Caco-2 (cell line): ENCODE measurements at regions not wholly inside any gene's neighbourhood (a gene's known extent, or its start where the extent isn't known, plus 50 kb on each side); places are given as distances from the start of the nearest gene placed in this dataset.
"Not testable (repeated sequence)": the region's sequence is repeated elsewhere in the genome, so short reads cannot be mapped to it uniquely, and the experiment has no call there.

Experiments used
- BruUV-seq: library from RNA; stranded (reverse); fragments of 400-500 nt; replicated peaks from 2 replicates; lab custom pipeline; 2021; lab: Mats Ljungman, UMichigan
- CTCF ChIA-PET: fragments of 300-600 bp; sonication (Branson Sonifier 250); formaldehyde crosslinking; loops from one replicate; lab custom pipeline; 2022; ENCODE audit warnings: antibody characterized with exemption; lab: Charles Lee
- POLR2A ChIA-PET: fragments of 300-600 bp; sonication (Branson Sonifier 250); formaldehyde crosslinking; loops from one replicate; lab custom pipeline; 2022; ENCODE audit warnings: antibody characterized with exemption; lab: Charles Lee
- DNase-seq, 2 experiments: peaks; one replicate each; pipeline versions ENCODE4 v3.0.0 to v3.0.0-alpha.2; 2020 to 2022
- H3K27me3 ChIP-seq: replicated peaks from 2 replicates; pipeline ENCODE4 v1.6.0; 2011; ENCODE audit warnings: low read length; ENCODE audit not compliant: control insufficient read depth, insufficient read depth
- H3K36me3 ChIP-seq: 2 replicates; pipeline ENCODE4 v1.5.1; 2011; ENCODE audit warnings: low read length; ENCODE audit not compliant: control insufficient read depth, insufficient read depth
- H3K4me1 ChIP-seq: fragments of 250-450 bp; sonication (Bioruptor Pico); 2 replicates; pipeline ENCODE4 v1.5.1; 2020; ENCODE audit warnings: mild to moderate bottlenecking
- H3K4me3 ChIP-seq: 2 replicates; pipeline ENCODE4 v1.5.1; 2011; ENCODE audit warnings: low read depth, mild to moderate bottlenecking, control low read depth, low read length
- H3K9me3 ChIP-seq: fragments of 250-450 bp; sonication (Bioruptor Pico); 2 replicates; pipeline ENCODE4 v1.5.1; 2020; ENCODE audit warnings: mild to moderate bottlenecking, moderate library complexity
- H3K27ac Mint-ChIP-seq: one replicate; pipeline ENCODE4 v1.8.0; 2022; ENCODE audit warnings: mixed read lengths; ENCODE audit not compliant: unreplicated experiment
- H3K27me3 Mint-ChIP-seq: one replicate; pipeline ENCODE4 v1.8.0; 2022; ENCODE audit warnings: mixed read lengths; ENCODE audit not compliant: insufficient read depth, unreplicated experiment
- H3K36me3 Mint-ChIP-seq: one replicate; pipeline ENCODE4 v1.8.0; 2022; ENCODE audit warnings: mild to moderate bottlenecking, mixed read lengths; ENCODE audit not compliant: insufficient read depth, unreplicated experiment
- H3K4me1 Mint-ChIP-seq: one replicate; pipeline ENCODE4 v1.8.0; 2022; ENCODE audit warnings: low read depth, mixed read lengths; ENCODE audit not compliant: unreplicated experiment
- H3K4me3 Mint-ChIP-seq: one replicate; pipeline ENCODE4 v1.8.0; 2022; ENCODE audit warnings: mild to moderate bottlenecking, moderate library complexity, mixed read lengths; ENCODE audit not compliant: unreplicated experiment
- H3K9me3 Mint-ChIP-seq: one replicate; pipeline ENCODE4 v1.8.0; 2022; ENCODE audit warnings: mixed read lengths; ENCODE audit not compliant: unreplicated experiment
- intact Hi-C: fragments of 100-400 bp; cut with micrococcal nuclease; formaldehyde crosslinking; loops from one replicate; pipeline ENCODE4 v1.10.0; 2022; ENCODE audit not compliant: unreplicated experiment
- TF ChIP-seq, protein P1 (sequence below), 2 experiments: fragments of 200-600 bp in 1 of 2; IDR thresholded peaks; 1 replicate in 1 of 2; 2 replicates in 1 of 2; pipeline versions ENCODE4 v1.5.1 to v1.8.0; 2011 to 2022; ENCODE audit warnings: antibody characterized with exemption in 1 of 2, control low read depth in 1 of 2, inconsistent platforms in 1 of 2, low read depth in 1 of 2, low read length in 1 of 2, mild to moderate bottlenecking in 1 of 2, moderate library complexity in 1 of 2; ENCODE audit not compliant: insufficient read depth in 1 of 2, severe bottlenecking in 1 of 2, unreplicated experiment in 1 of 2

DNA sequence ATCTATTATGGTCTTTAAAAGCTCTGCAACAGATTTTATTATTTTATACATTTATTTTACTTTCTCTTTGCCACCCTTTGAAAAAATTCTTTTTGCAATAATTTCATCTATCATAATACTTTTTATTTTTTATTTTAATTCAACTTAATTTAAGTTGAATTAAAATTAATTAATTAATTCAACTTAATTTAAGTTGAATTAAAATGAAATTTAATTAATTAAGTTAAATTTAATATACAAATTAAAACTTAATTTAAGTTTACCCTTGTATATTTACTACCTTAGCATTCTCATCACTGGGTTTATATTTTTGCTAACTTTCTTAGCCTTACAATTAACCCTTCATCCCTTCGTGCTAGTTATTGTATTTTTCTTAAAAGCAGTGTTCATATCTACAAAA is 301.4 kb downstream of the SLITRK5 start:
- no peaks in the 10 kb centered on the region for H3K4me1 Mint-ChIP-seq
- intact Hi-C loops: no loop called here
- no peaks in the 10 kb centered on the region for H3K36me3 ChIP-seq
- no peak overlapping the region for H3K4me3 Mint-ChIP-seq
- BruUV-seq: no TSS peak
- no peak for DNase-seq
- no peak overlapping the region for H3K4me3 ChIP-seq
- H3K4me1 ChIP-seq: no peaks in the 10 kb centered on the region
- TF ChIP-seq, protein P1, sequence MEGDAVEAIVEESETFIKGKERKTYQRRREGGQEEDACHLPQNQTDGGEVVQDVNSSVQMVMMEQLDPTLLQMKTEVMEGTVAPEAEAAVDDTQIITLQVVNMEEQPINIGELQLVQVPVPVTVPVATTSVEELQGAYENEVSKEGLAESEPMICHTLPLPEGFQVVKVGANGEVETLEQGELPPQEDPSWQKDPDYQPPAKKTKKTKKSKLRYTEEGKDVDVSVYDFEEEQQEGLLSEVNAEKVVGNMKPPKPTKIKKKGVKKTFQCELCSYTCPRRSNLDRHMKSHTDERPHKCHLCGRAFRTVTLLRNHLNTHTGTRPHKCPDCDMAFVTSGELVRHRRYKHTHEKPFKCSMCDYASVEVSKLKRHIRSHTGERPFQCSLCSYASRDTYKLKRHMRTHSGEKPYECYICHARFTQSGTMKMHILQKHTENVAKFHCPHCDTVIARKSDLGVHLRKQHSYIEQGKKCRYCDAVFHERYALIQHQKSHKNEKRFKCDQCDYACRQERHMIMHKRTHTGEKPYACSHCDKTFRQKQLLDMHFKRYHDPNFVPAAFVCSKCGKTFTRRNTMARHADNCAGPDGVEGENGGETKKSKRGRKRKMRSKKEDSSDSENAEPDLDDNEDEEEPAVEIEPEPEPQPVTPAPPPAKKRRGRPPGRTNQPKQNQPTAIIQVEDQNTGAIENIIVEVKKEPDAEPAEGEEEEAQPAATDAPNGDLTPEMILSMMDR (IDR thresholded peaks at IDR 0.05; ENCODE audit: insufficient read depth in 1 of 2, low read depth in 1 of 2, low read length in 1 of 2, severe bottlenecking in 1 of 2, unreplicated experiment in 1 of 2): no peak
- no peaks in the 10 kb centered on the region for H3K36me3 Mint-ChIP-seq
- no peaks in the 10 kb centered on the region for H3K27me3 Mint-ChIP-seq
- H3K9me3 Mint-ChIP-seq: no peaks in the 10 kb centered on the region
- ChIA-PET POLR2A (no interaction called here), CTCF (no interaction called here)
- no peaks in the 10 kb centered on the region for H3K27me3 ChIP-seq
- H3K27ac Mint-ChIP-seq: no peak overlapping the region
- H3K9me3 ChIP-seq: no peaks in the 10 kb centered on the region

DNA sequence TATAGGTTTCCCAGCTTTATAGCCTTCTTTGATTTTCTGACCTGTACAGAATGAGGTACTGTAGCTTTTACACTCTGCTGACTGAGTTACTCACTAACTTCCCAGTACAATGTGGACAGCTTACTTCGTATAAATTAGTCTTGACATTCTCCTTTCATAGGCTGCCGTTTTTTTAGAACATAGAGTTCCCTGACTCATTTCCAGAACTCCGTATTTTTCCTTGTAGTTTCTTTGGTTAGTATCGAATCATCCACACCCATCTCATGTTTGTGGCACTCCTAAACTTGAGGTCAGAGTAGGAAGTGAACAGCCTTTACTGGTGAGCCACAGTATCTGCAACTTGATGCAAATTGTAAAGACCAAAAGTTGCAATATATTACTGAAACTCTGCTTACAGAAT is 303.9 kb downstream of the SLITRK5 start:
- Histone ChIP-seq H3K4me3 (no peak overlapping the region), H3K27me3 (no peaks in the 10 kb centered on the region), H3K36me3 (no peaks in the 10 kb centered on the region), H3K4me1 (no peaks in the 10 kb centered on the region), H3K9me3 (no peaks in the 10 kb centered on the region)
- Mint-ChIP-seq H3K36me3 (no peaks in the 10 kb centered on the region), H3K27me3 (no peaks in the 10 kb centered on the region), H3K27ac (no peak overlapping the region), H3K9me3 (no peaks in the 10 kb centered on the region), H3K4me1 (no peaks in the 10 kb centered on the region), H3K4me3 (no peak overlapping the region)
- intact Hi-C loops: no loop called here
- DNase-seq: no peak
- TF ChIP-seq, protein P1 (IDR thresholded peaks at IDR 0.05; ENCODE audit: insufficient read depth in 1 of 2, low read depth in 1 of 2, low read length in 1 of 2, severe bottlenecking in 1 of 2, unreplicated experiment in 1 of 2): no peak
- no TSS peak for BruUV-seq
- POLR2A ChIA-PET: no interaction called here
- CTCF ChIA-PET: no interaction called here

DNA sequence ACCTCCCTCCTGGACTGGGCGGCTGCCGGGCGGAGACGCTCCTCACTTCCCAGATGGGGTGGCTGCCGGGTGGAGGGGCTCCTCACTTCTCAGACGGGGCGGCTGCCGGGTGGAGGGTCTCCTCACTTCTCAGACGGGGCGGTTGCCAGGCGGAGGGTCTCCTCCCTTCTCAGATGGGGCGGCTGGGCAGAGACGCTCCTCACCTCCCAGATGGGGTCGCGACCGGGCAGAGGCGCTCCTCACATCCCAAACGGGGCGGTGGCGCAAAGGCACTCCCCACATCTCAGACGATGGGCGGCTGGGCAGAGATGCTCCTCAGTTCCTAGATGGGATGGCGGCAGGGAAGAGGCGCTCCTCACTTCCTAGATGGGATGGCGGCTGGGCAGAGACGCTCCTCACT is 305.5 kb downstream of the SLITRK5 start:
- CTCF ChIA-PET, H3K27ac Mint-ChIP-seq, DNase-seq, H3K9me3 ChIP-seq, H3K36me3 Mint-ChIP-seq, H3K9me3 Mint-ChIP-seq, BruUV-seq, H3K27me3 Mint-ChIP-seq, H3K4me1 Mint-ChIP-seq, H3K4me1 ChIP-seq, H3K36me3 ChIP-seq, intact Hi-C loops, POLR2A ChIA-PET, H3K4me3 ChIP-seq, H3K27me3 ChIP-seq, H3K4me3 Mint-ChIP-seq: not testable (repeated sequence)

DNA sequence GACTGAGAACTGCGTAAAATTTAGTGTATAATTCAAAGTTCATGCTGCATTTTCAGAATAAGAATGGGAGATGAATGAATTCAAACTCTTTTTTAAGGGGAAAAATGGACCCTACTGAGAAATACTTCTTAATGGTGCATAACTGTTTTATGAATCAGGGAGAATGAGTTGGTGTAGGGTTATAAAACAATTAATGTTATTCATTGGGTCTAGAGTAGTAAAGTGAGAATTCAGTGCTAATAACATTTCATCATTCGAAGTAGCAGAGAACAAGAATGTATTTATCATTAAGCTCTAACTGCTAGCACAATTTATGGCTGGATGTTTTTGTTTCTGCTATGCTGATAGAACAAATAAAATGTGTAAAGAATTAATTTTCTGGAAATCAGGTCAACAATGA is 310.2 kb downstream of the SLITRK5 start:
- no TSS peak for BruUV-seq
- Mint-ChIP-seq H3K9me3 (peaks cover 9% of the 10 kb centered on the region), H3K4me3 (no peak overlapping the region), H3K4me1 (no peaks in the 10 kb centered on the region), H3K27ac (no peak overlapping the region), H3K27me3 (no peaks in the 10 kb centered on the region), H3K36me3 (no peaks in the 10 kb centered on the region)
- TF ChIP-seq, protein P1 (IDR thresholded peaks at IDR 0.05; ENCODE audit: insufficient read depth in 1 of 2, low read depth in 1 of 2, low read length in 1 of 2, severe bottlenecking in 1 of 2, unreplicated experiment in 1 of 2): no peak
- intact Hi-C loops: no loop called here
- CTCF ChIA-PET: no interaction called here
- POLR2A ChIA-PET: no interaction called here
- Histone ChIP-seq H3K4me3 (no peak overlapping the region), H3K9me3 (peaks cover 4% of the 10 kb centered on the region; the same call in 1 of the 2 replicates), H3K27me3 (no peaks in the 10 kb centered on the region), H3K36me3 (no peaks in the 10 kb centered on the region), H3K4me1 (no peaks in the 10 kb centered on the region)
- DNase-seq: no peak
